CD14-positive monocyte (primary cell): ENCODE measurements at regions not wholly inside any gene's neighbourhood (a gene's known extent, or its start where the extent isn't known, plus 50 kb on each side); places are given as distances from the start of the nearest gene placed in this dataset.

Source experiments
- DNase-seq, 3 donors: peaks; one replicate each; pipeline ENCODE4 v3.0.0-alpha.2; 2011 to 2022
- H2AFZ ChIP-seq: 2 replicates; pipeline ENCODE4 v1.6.0; 2012; ENCODE audit warnings: mild to moderate bottlenecking, low read depth, low read length, inconsistent platforms; ENCODE audit not compliant: insufficient read depth, poor library complexity, severe bottlenecking
- H3K27ac ChIP-seq, 2 donors: 1 replicate in 1 of 2; 2 replicates in 1 of 2; pipeline ENCODE4 v1.5.1; 2012 to 2013; ENCODE audit warnings: low read length in 2 of 2, control low read depth in 1 of 2, inconsistent platforms in 1 of 2, low read depth in 1 of 2, mild to moderate bottlenecking in 1 of 2
- H3K27me3 ChIP-seq, 2 donors: one replicate each; pipeline versions ENCODE4 v1.6.0 to v1.6.1; 2011 to 2013; ENCODE audit warnings: low read length in 2 of 2; ENCODE audit not compliant: control insufficient read depth in 2 of 2, insufficient read depth in 2 of 2
- H3K36me3 ChIP-seq, 2 donors: replicated peaks in 1 of 2; 1 replicate in 1 of 2; 2 replicates in 1 of 2; pipeline versions ENCODE4 v1.5.1 to v1.6.1; 2012 to 2013; ENCODE audit warnings: low read length in 2 of 2, control low read depth in 1 of 2, inconsistent platforms in 1 of 2, mild to moderate bottlenecking in 1 of 2; ENCODE audit not compliant: insufficient read depth in 2 of 2, control insufficient read depth in 1 of 2
- H3K4me1 ChIP-seq, 2 donors: 1 replicate in 1 of 2; 2 replicates in 1 of 2; pipeline versions ENCODE4 v1.5.1 to v1.6.1; 2012 to 2013; ENCODE audit warnings: low read length in 2 of 2, control low read depth in 1 of 2, inconsistent platforms in 1 of 2, mild to moderate bottlenecking in 1 of 2, moderate library complexity in 1 of 2; ENCODE audit not compliant: insufficient read depth in 2 of 2, control insufficient read depth in 1 of 2
- H3K4me2 ChIP-seq: replicated peaks from 2 replicates; pipeline ENCODE3; 2012; ENCODE audit warnings: low read length, moderate library complexity, mild to moderate bottlenecking; ENCODE audit not compliant: poor library complexity, severe bottlenecking; ENCODE audit errors: extremely low read depth
- H3K4me3 ChIP-seq, 3 experiments: fragments of 200-600 bp in 1 of 3; sonication (generic) in 1 of 3; replicated peaks in 1 of 3; 1 replicate in 2 of 3; 2 replicates in 1 of 3; pipeline ENCODE4 v1.5.1; 2011 to 2013; ENCODE audit warnings: low read length in 3 of 3, mild to moderate bottlenecking in 3 of 3, control low read depth in 2 of 3, low read depth in 2 of 3, inconsistent platforms in 1 of 3, moderate library complexity in 1 of 3
- H3K79me2 ChIP-seq: 2 replicates; pipeline ENCODE4 v1.6.0; 2012; ENCODE audit warnings: mild to moderate bottlenecking, control low read depth, inconsistent platforms, low read length, moderate library complexity; ENCODE audit not compliant: insufficient read depth
- H3K9ac ChIP-seq: 2 replicates; pipeline ENCODE4 v1.6.0; 2017; ENCODE audit warnings: low read length, mild to moderate bottlenecking; ENCODE audit not compliant: insufficient read depth, poor library complexity, severe bottlenecking
- H3K9me3 ChIP-seq, 2 donors: replicated peaks in 1 of 2; 1 replicate in 1 of 2; 2 replicates in 1 of 2; pipeline versions ENCODE4 v1.5.1 to v1.6.1; 2012 to 2013; ENCODE audit warnings: low read length in 2 of 2, control low read depth in 1 of 2; ENCODE audit not compliant: control insufficient read depth in 1 of 2, insufficient read depth in 1 of 2
- H4K20me1 ChIP-seq: 2 replicates; pipeline ENCODE4 v1.6.0; 2012; ENCODE audit warnings: mild to moderate bottlenecking, low read length, control low read depth, moderate library complexity; ENCODE audit not compliant: insufficient read depth
- H3K27ac Mint-ChIP-seq, 7 donors: one replicate each; pipeline ENCODE4 v1.8.0; 2020; ENCODE audit warnings: mild to moderate bottlenecking in 7 of 7, mixed read lengths in 7 of 7, moderate library complexity in 6 of 7, inconsistent platforms in 2 of 7
- H3K27me3 Mint-ChIP-seq, 3 donors: one replicate each; pipeline ENCODE4 v1.8.0; 2021 to 2022; ENCODE audit warnings: low read depth in 3 of 3, mild to moderate bottlenecking in 3 of 3, mixed read lengths in 3 of 3, moderate library complexity in 3 of 3, inconsistent platforms in 1 of 3
- H3K36me3 Mint-ChIP-seq, 2 donors: one replicate each; pipeline ENCODE4 v1.8.0; 2020; ENCODE audit warnings: mixed read lengths in 2 of 2, inconsistent platforms in 1 of 2, mild to moderate bottlenecking in 1 of 2
- H3K4me1 Mint-ChIP-seq: one replicate; pipeline ENCODE4 v1.8.0; 2020; ENCODE audit warnings: mild to moderate bottlenecking, mixed read lengths
- H3K4me3 Mint-ChIP-seq, 2 donors: one replicate each; pipeline ENCODE4 v1.8.0; 2020; ENCODE audit warnings: mild to moderate bottlenecking in 2 of 2, mixed read lengths in 2 of 2, moderate library complexity in 1 of 2
- H3K9me3 Mint-ChIP-seq, 7 donors: one replicate each; pipeline ENCODE4 v1.8.0; 2020 to 2022; ENCODE audit warnings: mixed read lengths in 7 of 7, mild to moderate bottlenecking in 6 of 7, moderate library complexity in 6 of 7, inconsistent platforms in 2 of 7
- CTCF ChIP-seq: fragments of 200-600 bp; IDR thresholded peaks from one replicate; pipeline ENCODE4 v1.8.0; 2022; ENCODE audit warnings: antibody characterized with exemption, mild to moderate bottlenecking
- WGBS: methylation state at CpG from one replicate; pipeline ENCODE4 v1.1.5; 2013; ENCODE audit warnings: missing lambda C conversion rate; ENCODE audit not compliant: insufficient coverage; 5-methylcytosine and 5-hydroxymethylcytosine counted together
- intact Hi-C, 2 donors: fragments of 100-400 bp; cut with micrococcal nuclease; formaldehyde crosslinking; loops; one replicate each; pipeline versions ENCODE4 v1.15.0 to v1.15.1; 2023

- H3K4me3 ChIP-seq = no peak overlapping the region
- no peaks in the 10 kb centered on the region for H3K27me3 ChIP-seq
- peaks cover 0 to 2% of the 10 kb centered on the region in 2 donors for H3K9me3 ChIP-seq
- no peak overlapping the region for H2AFZ ChIP-seq
- Mint-ChIP-seq H3K4me1 (no peaks in the 10 kb centered on the region), H3K36me3 (no peaks in the 10 kb centered on the region), H3K9me3 (peaks cover 0 to 2% (median 1%) of the 10 kb centered on the region in 7 donors), H3K4me3 (no peak overlapping the region), H3K27ac (no peak overlapping the region), H3K27me3 (no peaks in the 10 kb centered on the region)
- no peak for TF ChIP-seq CTCF
- H3K9ac ChIP-seq = no peak overlapping the region
- no peaks in the 10 kb centered on the region for H3K36me3 ChIP-seq
- H3K27ac ChIP-seq = no peak overlapping the region
- intact Hi-C loops = no loop called here
- no peaks in the 10 kb centered on the region for H4K20me1 ChIP-seq
- H3K79me2 ChIP-seq = no peaks in the 10 kb centered on the region
- 83% methylated on average over 1 of the region's 1 CpG for WGBS
- H3K4me1 ChIP-seq = no peaks in the 10 kb centered on the region
- no peak for DNase-seq
- H3K4me2 ChIP-seq = no peak overlapping the region
Measured at GRCh38 chr6:141539617-141540016, 593.1 kb upstream of the GJE1 start.

GRCh38 chr6:141532211-141532610 is 600.5 kb upstream of the GJE1 start:
- no peaks in the 10 kb centered on the region for H3K4me1 ChIP-seq
- no peaks in the 10 kb centered on the region for H4K20me1 ChIP-seq
- no peak for DNase-seq
- H3K9me3 Mint-ChIP-seq = peaks cover 0 to 11% (median 4%) of the 10 kb centered on the region in 7 donors
- WGBS = no CpG with 5 or more reads among the region's 2 CpGs
- H3K79me2 ChIP-seq = no peaks in the 10 kb centered on the region
- no peak overlapping the region for H2AFZ ChIP-seq
- H3K27me3 ChIP-seq = no peaks in the 10 kb centered on the region
- no peaks in the 10 kb centered on the region for H3K36me3 ChIP-seq
- TF ChIP-seq CTCF = no peak
- H3K27me3 Mint-ChIP-seq = peaks cover 0 to 1% (median 0%) of the 10 kb centered on the region in 3 donors
- no peak overlapping the region for H3K27ac Mint-ChIP-seq
- intact Hi-C loops = no loop called here
- H3K4me3 ChIP-seq = no peak overlapping the region
- no peak overlapping the region for H3K4me2 ChIP-seq
- H3K9me3 ChIP-seq = peaks cover 15 to 22% of the 10 kb centered on the region in 2 donors
- no peak overlapping the region for H3K4me3 Mint-ChIP-seq
- H3K36me3 Mint-ChIP-seq = no peaks in the 10 kb centered on the region
- H3K9ac ChIP-seq = no peak overlapping the region
- H3K4me1 Mint-ChIP-seq = no peaks in the 10 kb centered on the region
- no peak overlapping the region for H3K27ac ChIP-seq
